PFSK-1 (cell line): ENCODE measurements at regions not wholly inside any gene's neighbourhood (a gene's known extent, or its start where the extent isn't known, plus 50 kb on each side); places are given as distances from the start of the nearest gene placed in this dataset.

ENCODE experiments used
- FOXP2 ChIP-seq: optimal IDR thresholded peaks from 2 replicates; pipeline ENCODE3; 2011; ENCODE audit warnings: borderline replicate concordance, control low read depth, inconsistent platforms; ENCODE audit not compliant: insufficient read depth; ENCODE audit errors: extremely low read length, extremely low read depth
- POLR2AphosphoS5 ChIP-seq: IDR thresholded peaks from 2 replicates; pipeline ENCODE4 v1.6.1; 2012; ENCODE audit warnings: low read depth, mild to moderate bottlenecking, control low read depth, low read length, moderate library complexity
- SIN3A ChIP-seq: IDR thresholded peaks from 2 replicates; pipeline ENCODE4 v1.6.1; 2012; ENCODE audit warnings: mild to moderate bottlenecking, low read length, moderate library complexity, borderline replicate concordance; ENCODE audit not compliant: insufficient read depth
- TAF1 ChIP-seq: IDR thresholded peaks from 2 replicates; pipeline ENCODE4 v1.6.1; 2012; ENCODE audit warnings: low read length, control low read depth, borderline replicate concordance; ENCODE audit not compliant: insufficient read depth
- TF ChIP-seq, protein P1 (sequence below), 2 experiments: IDR thresholded peaks; 2 replicates each; pipeline versions ENCODE4 v1.6.1 to v1.8.0; 2011 to 2012; ENCODE audit warnings: low read depth in 2 of 2, low read length in 2 of 2, control low read depth in 1 of 2, inconsistent platforms in 1 of 2, mild to moderate bottlenecking in 1 of 2, moderate library complexity in 1 of 2; ENCODE audit not compliant: insufficient read depth in 1 of 2

DNA sequence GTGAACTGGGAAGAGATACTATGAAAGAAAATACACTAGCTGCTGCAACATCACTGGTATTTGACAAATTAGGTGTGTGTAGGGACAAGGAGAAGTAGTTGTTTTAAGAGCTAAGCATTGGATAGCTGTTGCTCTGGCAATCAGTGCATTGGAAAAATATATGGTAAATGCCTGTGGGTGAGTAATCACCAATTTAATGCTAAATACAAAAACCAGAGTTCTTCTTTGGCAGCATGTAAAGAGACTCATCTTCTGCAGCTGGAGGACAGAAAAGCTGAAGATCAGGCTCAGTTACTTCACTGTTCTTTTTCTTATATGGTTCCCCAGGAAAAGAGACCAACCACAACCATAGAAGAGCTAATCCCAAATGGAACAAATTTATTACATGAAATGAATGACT, 201.8 kb upstream of the MPDZ start:
- TF ChIP-seq TAF1: no peak
- TF ChIP-seq, protein P1, sequence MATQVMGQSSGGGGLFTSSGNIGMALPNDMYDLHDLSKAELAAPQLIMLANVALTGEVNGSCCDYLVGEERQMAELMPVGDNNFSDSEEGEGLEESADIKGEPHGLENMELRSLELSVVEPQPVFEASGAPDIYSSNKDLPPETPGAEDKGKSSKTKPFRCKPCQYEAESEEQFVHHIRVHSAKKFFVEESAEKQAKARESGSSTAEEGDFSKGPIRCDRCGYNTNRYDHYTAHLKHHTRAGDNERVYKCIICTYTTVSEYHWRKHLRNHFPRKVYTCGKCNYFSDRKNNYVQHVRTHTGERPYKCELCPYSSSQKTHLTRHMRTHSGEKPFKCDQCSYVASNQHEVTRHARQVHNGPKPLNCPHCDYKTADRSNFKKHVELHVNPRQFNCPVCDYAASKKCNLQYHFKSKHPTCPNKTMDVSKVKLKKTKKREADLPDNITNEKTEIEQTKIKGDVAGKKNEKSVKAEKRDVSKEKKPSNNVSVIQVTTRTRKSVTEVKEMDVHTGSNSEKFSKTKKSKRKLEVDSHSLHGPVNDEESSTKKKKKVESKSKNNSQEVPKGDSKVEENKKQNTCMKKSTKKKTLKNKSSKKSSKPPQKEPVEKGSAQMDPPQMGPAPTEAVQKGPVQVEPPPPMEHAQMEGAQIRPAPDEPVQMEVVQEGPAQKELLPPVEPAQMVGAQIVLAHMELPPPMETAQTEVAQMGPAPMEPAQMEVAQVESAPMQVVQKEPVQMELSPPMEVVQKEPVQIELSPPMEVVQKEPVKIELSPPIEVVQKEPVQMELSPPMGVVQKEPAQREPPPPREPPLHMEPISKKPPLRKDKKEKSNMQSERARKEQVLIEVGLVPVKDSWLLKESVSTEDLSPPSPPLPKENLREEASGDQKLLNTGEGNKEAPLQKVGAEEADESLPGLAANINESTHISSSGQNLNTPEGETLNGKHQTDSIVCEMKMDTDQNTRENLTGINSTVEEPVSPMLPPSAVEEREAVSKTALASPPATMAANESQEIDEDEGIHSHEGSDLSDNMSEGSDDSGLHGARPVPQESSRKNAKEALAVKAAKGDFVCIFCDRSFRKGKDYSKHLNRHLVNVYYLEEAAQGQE (IDR thresholded peaks at IDR 0.05; ENCODE audit: insufficient read depth in 1 of 2, low read depth in 2 of 2, low read length in 2 of 2): no peak
- TF ChIP-seq SIN3A: no peak
- no peak for TF ChIP-seq FOXP2
- TF ChIP-seq POLR2AphosphoS5: no peak

DNA sequence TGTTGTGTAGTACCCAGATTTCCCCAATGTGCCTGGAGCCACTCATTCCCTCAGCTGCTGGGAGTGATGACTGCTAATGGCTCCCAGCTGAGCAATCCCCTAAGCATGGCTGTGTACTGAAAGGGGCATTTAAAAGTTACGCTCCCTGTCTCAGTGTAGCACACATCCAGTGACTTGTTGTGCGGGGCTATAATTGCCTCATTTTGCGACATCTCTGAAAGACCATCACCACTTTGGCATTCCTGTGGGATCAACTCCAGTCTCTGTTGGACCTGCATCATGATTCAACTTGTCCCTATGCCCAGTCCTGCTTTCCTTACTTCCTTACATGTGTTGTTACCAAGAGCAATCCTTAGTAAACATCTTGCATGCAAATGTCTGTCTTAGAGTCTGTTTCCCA, 201.2 kb upstream of the MPDZ start:
- no peak for TF ChIP-seq FOXP2
- no peak for TF ChIP-seq TAF1
- no peak for TF ChIP-seq POLR2AphosphoS5

DNA sequence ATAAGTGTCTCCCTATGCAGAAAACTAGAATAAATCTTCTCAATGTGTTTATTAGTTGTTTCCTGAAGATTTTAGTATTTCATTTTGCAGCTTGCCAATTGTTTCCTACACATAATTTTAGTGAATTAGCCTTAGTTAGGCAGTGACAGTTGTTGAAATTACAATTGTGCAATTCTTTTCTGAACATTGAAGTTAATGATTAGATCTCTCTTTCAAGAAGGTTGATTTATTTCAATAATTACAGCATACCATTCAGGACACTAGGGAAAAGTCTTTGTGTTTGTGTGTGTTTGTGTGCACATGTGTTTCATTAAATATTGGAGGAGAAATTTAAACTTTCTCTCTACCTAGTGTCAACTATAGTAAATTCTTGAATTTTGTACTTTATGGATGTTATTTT, 199.6 kb upstream of the MPDZ start:
- TF ChIP-seq FOXP2: no peak
- TF ChIP-seq POLR2AphosphoS5: no peak
- no peak for TF ChIP-seq SIN3A
- no peak for TF ChIP-seq TAF1
- TF ChIP-seq, protein P1 (IDR thresholded peaks at IDR 0.05; ENCODE audit: insufficient read depth in 1 of 2, low read depth in 2 of 2, low read length in 2 of 2): no peak

DNA sequence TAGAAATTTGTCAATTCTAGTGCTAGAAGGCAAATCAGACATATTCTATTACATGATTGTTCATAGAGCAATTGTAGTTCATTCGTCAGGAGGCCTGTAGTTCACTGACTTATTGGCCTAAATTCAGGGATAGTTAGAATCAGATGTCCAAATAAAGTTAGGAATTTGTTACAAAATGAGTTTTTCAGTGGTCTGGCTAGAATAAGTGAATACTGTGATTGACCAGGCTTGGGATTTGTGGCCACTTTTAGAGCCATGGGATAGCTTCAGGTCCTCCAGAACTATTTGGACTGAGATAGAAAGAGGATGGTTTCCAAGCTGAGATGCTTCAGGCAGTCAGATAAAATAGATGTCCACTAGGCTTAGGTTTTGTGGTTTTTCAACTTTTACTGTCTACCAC, 199.1 kb upstream of the MPDZ start:
- TF ChIP-seq POLR2AphosphoS5: no peak
- TF ChIP-seq, protein P1 (IDR thresholded peaks at IDR 0.05; ENCODE audit: insufficient read depth in 1 of 2, low read depth in 2 of 2, low read length in 2 of 2): no peak
- TF ChIP-seq SIN3A: no peak
- TF ChIP-seq FOXP2: no peak
- TF ChIP-seq TAF1: no peak

DNA sequence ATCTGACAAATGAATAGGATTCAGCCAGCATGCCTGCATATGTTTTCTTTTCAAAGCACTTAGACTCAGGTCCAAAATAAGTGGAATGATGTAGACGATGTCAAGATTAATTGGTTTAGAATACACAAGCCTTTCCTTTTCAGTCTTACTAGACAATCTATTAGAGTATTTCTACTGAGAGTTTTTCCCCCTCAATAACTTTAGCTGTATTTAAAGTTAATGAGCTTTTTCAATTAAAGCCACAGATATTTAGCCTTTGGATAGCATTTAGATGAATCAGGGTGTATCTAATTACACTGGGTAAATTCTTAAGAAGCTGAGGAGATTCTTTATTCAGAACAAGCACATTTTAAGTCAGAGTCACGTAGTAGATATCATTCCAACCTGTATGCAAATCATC, 198.7 kb upstream of the MPDZ start:
- TF ChIP-seq FOXP2 (no peak), TAF1 (no peak), POLR2AphosphoS5 (no peak), SIN3A (no peak)
- TF ChIP-seq, protein P1 (IDR thresholded peaks at IDR 0.05; ENCODE audit: insufficient read depth in 1 of 2, low read depth in 2 of 2, low read length in 2 of 2): no peak
